RWPE1 (cell line): ENCODE measurements at regions not wholly inside any gene's neighbourhood (a gene's known extent, or its start where the extent isn't known, plus 50 kb on each side); places are given as distances from the start of the nearest gene placed in this dataset.

ENCODE experiments used
- CTCF ChIA-PET: fragments of 350-600 bp; sonication (Branson Sonifier 250); formaldehyde crosslinking; extraction: SDS; loops from one replicate; lab custom pipeline; 2021; lab: Yijun Ruan, JAX
- POLR2A ChIA-PET: fragments of 400-600 bp; formaldehyde crosslinking; extraction: SDS; loops from one replicate; lab custom pipeline; 2020; ENCODE audit warnings: antibody characterized with exemption; ENCODE audit not compliant: low non-redundant PET; lab: Yijun Ruan, JAX
- DNase-seq: peaks from one replicate; pipeline ENCODE4 v3.0.0; 2012; ENCODE audit warnings: low spot score
- H3K27ac ChIP-seq: fragments of 450-650 bp; 2 replicates; pipeline ENCODE4 v1.5.1; 2017
- TF ChIP-seq, protein P1 (sequence below): fragments of 450-650 bp; conservative IDR thresholded peaks from 2 replicates; pipeline ENCODE4 v1.5.1; 2017; ENCODE audit warnings: low read depth, mild to moderate bottlenecking

DNA sequence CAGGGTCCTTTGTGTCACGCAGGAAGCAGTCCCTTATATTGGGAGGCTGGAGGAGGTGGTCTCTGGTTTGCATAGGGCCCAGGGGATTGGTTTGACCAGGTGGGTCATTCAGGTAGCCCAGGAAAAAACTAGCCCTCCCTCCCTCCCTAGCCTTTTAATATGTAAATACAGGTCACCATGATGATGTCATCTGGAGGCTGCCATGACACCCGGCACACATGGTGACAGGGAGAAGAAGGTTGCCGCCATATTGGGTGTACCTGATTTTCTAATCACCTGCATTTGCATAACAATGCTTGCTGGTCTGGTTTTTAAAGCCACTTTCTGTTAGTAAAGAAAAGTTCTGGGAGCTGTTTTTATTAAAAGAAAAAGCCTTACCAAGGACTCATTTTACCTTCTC lies 791.0 kb upstream of the ADGRL4 start:
- DNase-seq = no peak
- H3K27ac ChIP-seq = no peak overlapping the region
- TF ChIP-seq, protein P1, sequence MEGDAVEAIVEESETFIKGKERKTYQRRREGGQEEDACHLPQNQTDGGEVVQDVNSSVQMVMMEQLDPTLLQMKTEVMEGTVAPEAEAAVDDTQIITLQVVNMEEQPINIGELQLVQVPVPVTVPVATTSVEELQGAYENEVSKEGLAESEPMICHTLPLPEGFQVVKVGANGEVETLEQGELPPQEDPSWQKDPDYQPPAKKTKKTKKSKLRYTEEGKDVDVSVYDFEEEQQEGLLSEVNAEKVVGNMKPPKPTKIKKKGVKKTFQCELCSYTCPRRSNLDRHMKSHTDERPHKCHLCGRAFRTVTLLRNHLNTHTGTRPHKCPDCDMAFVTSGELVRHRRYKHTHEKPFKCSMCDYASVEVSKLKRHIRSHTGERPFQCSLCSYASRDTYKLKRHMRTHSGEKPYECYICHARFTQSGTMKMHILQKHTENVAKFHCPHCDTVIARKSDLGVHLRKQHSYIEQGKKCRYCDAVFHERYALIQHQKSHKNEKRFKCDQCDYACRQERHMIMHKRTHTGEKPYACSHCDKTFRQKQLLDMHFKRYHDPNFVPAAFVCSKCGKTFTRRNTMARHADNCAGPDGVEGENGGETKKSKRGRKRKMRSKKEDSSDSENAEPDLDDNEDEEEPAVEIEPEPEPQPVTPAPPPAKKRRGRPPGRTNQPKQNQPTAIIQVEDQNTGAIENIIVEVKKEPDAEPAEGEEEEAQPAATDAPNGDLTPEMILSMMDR = no peak
- CTCF ChIA-PET = no interaction called here
- POLR2A ChIA-PET = no interaction called here

DNA sequence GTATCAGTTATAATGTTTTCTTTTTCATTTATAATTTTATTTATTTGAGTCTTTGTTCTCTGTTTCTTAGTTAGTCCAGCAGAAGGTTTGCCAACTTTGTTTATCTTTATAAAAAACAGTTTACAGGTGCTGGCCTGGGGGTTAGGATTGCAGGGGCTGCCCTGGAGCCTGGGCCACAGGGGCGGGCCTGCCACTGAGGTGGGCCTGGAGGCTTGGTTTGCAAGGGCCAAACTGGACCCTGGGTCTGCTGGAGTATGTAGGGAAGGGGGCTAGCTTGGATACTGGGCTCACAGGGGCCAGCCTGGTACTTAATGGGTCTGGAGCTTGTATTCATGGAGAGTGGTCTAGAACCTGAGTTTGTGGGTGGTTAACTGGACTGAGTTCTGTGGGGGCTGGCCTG lies 789.9 kb upstream of the ADGRL4 start:
- TF ChIP-seq, protein P1 = no peak
- POLR2A ChIA-PET = no interaction called here
- H3K27ac ChIP-seq = no peak overlapping the region
- no peak for DNase-seq
- CTCF ChIA-PET = no interaction called here

DNA sequence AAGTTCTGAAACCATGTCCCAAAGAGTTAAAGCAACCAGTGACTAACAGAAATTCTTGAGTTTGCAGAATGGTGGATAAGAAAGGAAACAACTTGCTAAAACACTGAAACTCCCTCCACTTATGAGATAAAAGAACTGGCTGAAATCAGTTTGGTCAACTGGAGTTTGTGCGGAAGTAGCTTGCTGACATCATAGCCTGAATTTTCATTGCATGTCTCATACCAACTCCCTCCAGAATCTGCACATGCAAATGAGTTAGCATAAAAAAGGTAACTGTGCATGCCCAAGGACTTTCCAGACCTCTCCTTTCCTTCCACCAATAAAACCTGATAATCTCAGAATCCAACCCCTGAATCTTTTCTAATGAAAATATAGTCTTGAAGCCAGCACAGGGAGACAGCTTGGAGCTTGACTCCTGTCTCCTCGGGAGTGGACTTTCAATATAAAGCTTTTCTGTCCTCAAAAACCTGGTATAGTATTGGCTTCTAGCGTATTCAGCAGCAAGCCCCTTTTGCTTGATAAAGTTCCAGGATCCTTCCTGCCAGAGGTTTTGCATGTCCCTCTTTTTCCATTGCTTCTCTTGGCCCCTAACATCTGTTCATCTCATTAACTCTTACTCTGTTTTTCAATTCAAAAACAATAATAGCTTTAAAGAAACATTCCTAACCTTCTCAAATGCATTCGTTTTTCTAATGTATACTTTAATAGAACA lies 785.8 kb upstream of the ADGRL4 start:
- POLR2A ChIA-PET = no interaction called here
- CTCF ChIA-PET = interaction anchor here (0.7 kb wide), 1 partner anchor 294 kb away, joined by 3 read pairs; no protein-coding TSS in a partner anchor
- H3K27ac ChIP-seq = no peak overlapping the region
- TF ChIP-seq, protein P1 = no peak
- DNase-seq = no peak

DNA sequence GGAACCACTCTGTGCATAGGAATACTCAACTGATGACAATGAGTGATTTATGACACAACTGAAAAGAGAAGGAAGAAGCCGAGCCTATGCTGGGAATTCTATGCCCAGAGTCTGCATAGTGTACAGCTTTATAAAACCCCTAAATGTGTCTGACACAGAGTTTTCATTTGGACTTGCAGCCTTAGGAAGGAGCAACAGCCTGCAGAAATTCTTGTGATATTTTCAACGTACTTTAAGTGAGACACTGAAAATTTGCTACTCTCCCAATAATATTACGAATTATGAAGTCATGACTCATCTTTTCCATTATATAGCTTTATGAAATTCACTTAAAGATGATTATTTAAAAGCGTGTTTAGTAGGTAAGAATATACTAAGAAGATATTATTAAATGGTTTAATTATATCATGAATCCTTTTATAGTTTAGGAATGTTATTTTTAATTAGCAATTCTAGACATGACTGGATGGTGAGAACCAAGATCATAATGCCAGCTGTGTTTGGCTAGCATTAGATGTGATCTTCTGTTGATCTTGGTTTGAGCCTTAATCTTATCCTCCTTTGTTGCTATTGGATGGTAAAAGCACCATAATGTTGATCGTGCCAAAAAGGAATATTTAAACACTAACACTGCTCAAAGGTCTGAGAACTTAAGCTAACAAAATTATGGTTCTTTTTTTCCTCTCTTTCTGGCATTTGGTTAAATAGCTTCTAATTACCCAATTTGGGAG lies 785.1 kb upstream of the ADGRL4 start:
- ChIA-PET CTCF (interaction anchor here (0.5 to 0.7 kb wide), 2 partner anchors 134 to 295 kb away, joined by 3 to 8 read pairs; no protein-coding TSS in a partner anchor), POLR2A (no interaction called here)
- no peak for DNase-seq
- TF ChIP-seq, protein P1 = no peak
- no peak overlapping the region for H3K27ac ChIP-seq

DNA sequence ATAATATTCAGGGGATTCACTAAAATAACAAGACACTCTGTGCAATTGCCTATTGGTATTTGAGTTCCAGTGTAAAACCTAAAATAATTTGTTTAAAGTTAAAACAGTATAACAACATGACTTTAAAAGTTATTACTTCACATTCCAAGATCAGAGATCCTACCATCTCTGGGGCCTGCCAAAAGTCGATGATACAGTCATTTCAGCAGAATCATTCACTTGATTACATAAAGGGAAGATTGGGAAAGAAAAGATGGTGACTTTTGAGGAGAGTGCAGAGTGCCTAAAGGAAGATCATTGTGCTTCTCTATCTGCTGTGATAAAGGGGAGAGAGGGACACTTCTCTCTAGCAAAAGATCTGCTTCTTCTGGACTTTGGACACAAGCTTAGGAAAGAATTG lies 784.4 kb upstream of the ADGRL4 start:
- TF ChIP-seq, protein P1 = no peak
- CTCF ChIA-PET = interaction anchor here (0.5 kb wide), 1 partner anchor 134 kb away, joined by 8 read pairs; no protein-coding TSS in a partner anchor
- DNase-seq = no peak
- POLR2A ChIA-PET = no interaction called here
- H3K27ac ChIP-seq = no peak overlapping the region

DNA sequence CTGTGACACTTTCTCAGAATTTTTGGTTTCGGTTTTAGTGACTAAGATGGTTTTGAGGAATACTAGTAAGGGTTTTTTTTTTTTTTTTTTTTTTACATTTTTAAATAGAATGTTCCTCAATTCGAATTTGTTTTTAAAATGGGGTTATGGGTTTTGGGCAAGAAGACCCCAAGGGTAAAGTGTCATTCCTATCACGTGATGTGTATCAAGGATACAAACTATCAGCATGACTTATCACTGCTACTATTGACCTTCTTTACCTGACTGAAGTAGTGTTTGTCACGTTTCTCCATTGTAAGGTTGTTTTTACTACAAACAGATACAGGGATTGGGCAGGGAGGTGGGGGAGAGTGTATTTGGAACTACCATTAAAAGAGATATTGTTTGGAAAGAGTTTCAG lies 781.1 kb upstream of the ADGRL4 start:
- ChIA-PET CTCF (interaction anchor here (0.6 kb wide), 1 partner anchor 182 kb away, joined by 4 read pairs; no protein-coding TSS in a partner anchor), POLR2A (no interaction called here)
- DNase-seq = no peak
- TF ChIP-seq, protein P1 = no peak
- no peak overlapping the region for H3K27ac ChIP-seq
